AG10803 (cell line): ENCODE measurements at regions not wholly inside any gene's neighbourhood (a gene's known extent, or its start where the extent isn't known, plus 50 kb on each side); places are given as distances from the start of the nearest gene placed in this dataset.
"Not testable (repeated sequence)": the region's sequence is repeated elsewhere in the genome, so short reads cannot be mapped to it uniquely, and the experiment has no call there.

Experiments used
- DNase-seq: peaks from one replicate; pipeline ENCODE4 v3.0.0; 2010; ENCODE audit warnings: low read depth
- H3K4me3 ChIP-seq: 2 replicates; pipeline ENCODE4 v1.5.1; 2011; ENCODE audit warnings: mild to moderate bottlenecking, low read length, control low read depth
- TF ChIP-seq, protein P1 (sequence below): conservative IDR thresholded peaks from 2 replicates; pipeline ENCODE4 v1.5.1; 2011; ENCODE audit warnings: mild to moderate bottlenecking, low read length, control low read depth, inconsistent platforms

DNA sequence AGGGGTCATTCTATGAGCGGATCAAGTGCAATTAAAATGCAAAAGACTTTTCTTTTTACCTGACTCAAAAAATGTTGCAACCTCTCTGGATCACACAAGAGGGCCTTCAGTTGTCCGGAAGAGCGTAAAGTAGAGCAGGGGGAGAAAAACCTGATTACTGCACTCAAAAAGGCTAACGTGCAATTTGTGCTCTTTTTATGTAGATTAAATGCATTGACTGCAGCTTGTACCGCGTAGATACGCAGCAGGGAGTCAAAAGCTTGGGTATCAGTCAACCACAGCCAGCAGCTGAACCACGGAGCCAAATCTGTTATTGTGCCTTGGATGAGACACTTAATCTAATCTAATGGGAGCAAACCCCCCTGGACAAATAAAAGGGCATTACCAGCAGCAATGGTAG lies 107.3 kb upstream of the RAI2 start:
- TF ChIP-seq, protein P1, sequence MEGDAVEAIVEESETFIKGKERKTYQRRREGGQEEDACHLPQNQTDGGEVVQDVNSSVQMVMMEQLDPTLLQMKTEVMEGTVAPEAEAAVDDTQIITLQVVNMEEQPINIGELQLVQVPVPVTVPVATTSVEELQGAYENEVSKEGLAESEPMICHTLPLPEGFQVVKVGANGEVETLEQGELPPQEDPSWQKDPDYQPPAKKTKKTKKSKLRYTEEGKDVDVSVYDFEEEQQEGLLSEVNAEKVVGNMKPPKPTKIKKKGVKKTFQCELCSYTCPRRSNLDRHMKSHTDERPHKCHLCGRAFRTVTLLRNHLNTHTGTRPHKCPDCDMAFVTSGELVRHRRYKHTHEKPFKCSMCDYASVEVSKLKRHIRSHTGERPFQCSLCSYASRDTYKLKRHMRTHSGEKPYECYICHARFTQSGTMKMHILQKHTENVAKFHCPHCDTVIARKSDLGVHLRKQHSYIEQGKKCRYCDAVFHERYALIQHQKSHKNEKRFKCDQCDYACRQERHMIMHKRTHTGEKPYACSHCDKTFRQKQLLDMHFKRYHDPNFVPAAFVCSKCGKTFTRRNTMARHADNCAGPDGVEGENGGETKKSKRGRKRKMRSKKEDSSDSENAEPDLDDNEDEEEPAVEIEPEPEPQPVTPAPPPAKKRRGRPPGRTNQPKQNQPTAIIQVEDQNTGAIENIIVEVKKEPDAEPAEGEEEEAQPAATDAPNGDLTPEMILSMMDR = no peak
- DNase-seq = no peak
- H3K4me3 ChIP-seq = no peak overlapping the region

DNA sequence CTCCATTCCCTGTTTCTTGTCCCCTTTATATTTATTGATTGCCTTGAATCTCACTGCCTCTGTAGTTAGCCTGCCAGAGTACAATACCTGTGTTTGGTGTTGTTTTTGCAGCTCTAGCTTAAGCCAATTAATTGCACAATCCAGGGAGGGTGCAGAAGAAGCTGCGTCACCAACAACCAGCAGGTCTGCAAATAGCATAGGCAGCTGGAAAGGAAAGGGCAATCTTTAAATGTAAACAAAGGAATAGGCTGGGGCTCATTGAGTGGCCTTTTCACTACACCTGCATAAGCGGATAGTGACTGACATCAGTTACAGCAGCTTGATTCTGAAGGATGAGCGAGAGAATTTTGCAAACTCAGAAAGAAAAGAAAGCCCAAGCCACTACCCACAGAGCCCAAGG lies 106.8 kb upstream of the RAI2 start:
- no peak overlapping the region for H3K4me3 ChIP-seq
- TF ChIP-seq, protein P1 = no peak
- DNase-seq = no peak

DNA sequence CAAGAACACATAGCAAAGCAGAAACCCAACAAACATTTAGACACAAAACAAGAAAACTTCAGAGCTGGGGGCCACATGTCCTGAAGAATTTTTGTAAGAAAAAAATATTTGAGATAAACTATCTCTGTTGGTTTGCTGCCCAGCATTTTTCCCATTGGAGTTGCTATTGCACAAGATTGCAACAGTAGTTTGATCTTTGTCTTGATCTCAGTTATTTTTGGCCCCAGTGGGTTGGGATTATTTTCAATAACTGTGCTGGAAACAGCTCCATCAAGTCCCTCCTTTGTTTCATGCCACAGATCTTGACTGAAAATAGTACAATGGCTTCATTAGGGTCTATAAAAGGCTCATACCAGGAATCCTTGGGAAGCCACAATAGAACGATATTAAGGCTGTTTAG lies 103.8 kb upstream of the RAI2 start:
- no peak for DNase-seq
- no peak overlapping the region for H3K4me3 ChIP-seq
- TF ChIP-seq, protein P1 = no peak

- TF ChIP-seq, protein P1 = no peak
- no peak overlapping the region for H3K4me3 ChIP-seq
- DNase-seq = no peak
Observed at GRCh38 chrX:17960891-17961290, 99.8 kb upstream of the RAI2 start.

GRCh38 chrX:17944833-17945497 lies 83.9 kb upstream of the RAI2 start:
- TF ChIP-seq, protein P1 = peak; percentile 50
- no peak overlapping the region for H3K4me3 ChIP-seq
- DNase-seq = peak; percentile 1

DNA sequence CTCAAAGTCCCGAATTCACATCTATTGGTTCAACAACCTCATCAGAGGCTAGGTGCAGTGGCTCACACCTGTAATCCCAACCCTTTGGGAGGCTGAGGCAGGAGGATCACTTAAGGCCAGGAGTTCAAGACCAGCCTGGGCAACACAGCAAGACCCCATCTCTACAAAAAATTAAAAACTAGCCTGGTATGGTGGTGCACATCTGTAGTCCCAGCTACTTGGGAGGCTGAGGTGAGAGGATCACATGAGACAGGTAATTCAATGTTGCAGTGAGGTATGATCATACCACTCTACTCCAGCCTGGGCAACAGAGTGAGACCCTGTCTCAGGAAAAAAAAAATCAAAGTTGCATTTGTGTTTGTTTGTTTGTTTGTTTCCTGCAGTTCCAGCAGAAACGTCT lies 80.1 kb upstream of the RAI2 start:
- DNase-seq, H3K4me3 ChIP-seq: not testable (repeated sequence)

DNA sequence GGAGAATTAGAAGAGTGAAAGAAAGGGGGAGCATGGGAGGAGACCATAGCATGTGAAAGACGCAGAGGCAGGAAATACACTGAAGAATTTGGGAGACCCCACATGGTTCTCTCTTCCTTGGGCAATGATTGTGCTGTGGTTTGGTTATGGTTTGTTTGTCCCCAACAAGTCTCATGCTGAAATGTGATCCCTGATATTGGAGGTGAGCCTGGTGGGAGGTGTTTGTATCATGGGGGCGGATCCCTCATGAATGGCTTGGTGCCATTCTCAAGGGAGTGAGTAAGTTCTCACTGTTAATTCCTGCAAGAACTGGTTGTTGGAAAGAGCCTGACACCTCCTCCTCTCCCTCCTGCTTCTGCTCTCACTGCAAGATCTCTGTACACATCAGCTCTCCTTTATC lies 78.6 kb upstream of the RAI2 start:
- no peak for DNase-seq
- TF ChIP-seq, protein P1 = no peak
- H3K4me3 ChIP-seq = no peak overlapping the region

DNA sequence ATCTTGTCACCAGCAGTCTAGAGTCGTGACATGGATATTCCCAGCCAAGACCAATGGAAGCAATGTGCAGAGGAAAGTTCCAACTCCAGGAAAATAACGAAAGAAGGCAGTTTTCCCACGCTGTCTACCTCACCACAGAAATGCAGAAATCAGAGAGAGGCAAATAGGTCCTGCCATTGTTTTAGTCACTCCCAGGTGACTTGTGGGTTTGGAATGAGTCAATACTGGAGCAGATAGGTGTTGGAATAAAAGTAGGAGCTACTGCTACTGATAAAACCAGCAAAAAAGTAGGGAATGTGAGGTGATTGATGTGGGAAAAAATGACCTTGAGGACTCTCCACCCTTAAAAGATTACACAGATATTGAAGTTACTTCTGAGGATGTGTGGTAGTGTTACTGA lies 72.8 kb upstream of the RAI2 start:
- no peak overlapping the region for H3K4me3 ChIP-seq
- DNase-seq = no peak
- TF ChIP-seq, protein P1 = no peak
